H1 (cell line): ENCODE measurements at regions not wholly inside any gene's neighbourhood (a gene's known extent, or its start where the extent isn't known, plus 50 kb on each side); places are given as distances from the start of the nearest gene placed in this dataset.

Experiments
- CTCF ChIA-PET: fragments of 300-600 bp; sonication (Branson Sonifier 250); formaldehyde crosslinking; loops from one replicate; lab custom pipeline; 2021; ENCODE audit not compliant: partially characterized antibody; lab: Charles Lee
- POLR2A ChIA-PET: fragments of 300-600 bp; sonication (Branson Sonifier 250); formaldehyde crosslinking; loops from one replicate; lab custom pipeline; 2021; ENCODE audit warnings: inconsistent platforms; ENCODE audit not compliant: partially characterized antibody; lab: Charles Lee
- DNase-seq, 2 experiments: peaks; one replicate each; pipeline versions ENCODE4 v3.0.0 to v3.0.0-alpha.2; 2010 to 2022; ENCODE audit warnings: low spot score in 2 of 2, low read depth in 1 of 2, mixed read lengths in 1 of 2
- FAIRE-seq: peaks from 2 replicates; lab custom pipeline; 2011; peaks lifted over from hg19 to GRCh38; lab: Jason Lieb, UNC
- H2AFZ ChIP-seq: 2 replicates; pipeline ENCODE4 v1.8.1; 2012; ENCODE audit warnings: low read length, inconsistent platforms
- H2AK5ac ChIP-seq: 2 replicates; pipeline ENCODE4 v1.6.1; 2013; ENCODE audit warnings: low read depth, low read length
- H2BK120ac ChIP-seq: replicated peaks from 2 replicates; pipeline ENCODE3; 2013; ENCODE audit warnings: low read depth, low read length, inconsistent platforms
- H2BK12ac ChIP-seq: 2 replicates; pipeline ENCODE4 v1.6.1; 2013; ENCODE audit warnings: low read depth, low read length
- H2BK15ac ChIP-seq: 2 replicates; pipeline ENCODE4 v1.6.1; 2013; ENCODE audit warnings: low read length
- H2BK20ac ChIP-seq: 2 replicates; pipeline ENCODE4 v1.6.1; 2013; ENCODE audit warnings: low read length
- H2BK5ac ChIP-seq: 2 replicates; pipeline ENCODE4 v1.6.1; 2013; ENCODE audit warnings: low read depth, low read length
- H3K14ac ChIP-seq: 2 replicates; pipeline ENCODE4 v1.6.1; 2013; ENCODE audit warnings: inconsistent platforms; ENCODE audit not compliant: insufficient read length
- H3K18ac ChIP-seq: 2 replicates; pipeline ENCODE4 v1.6.1; 2013; ENCODE audit warnings: low read length; ENCODE audit errors: extremely low read depth
- H3K23ac ChIP-seq: 2 replicates; pipeline ENCODE4 v1.6.1; 2013; ENCODE audit warnings: inconsistent platforms; ENCODE audit not compliant: insufficient read length
- H3K23me2 ChIP-seq: 2 replicates; pipeline ENCODE4 v1.6.1; 2013; ENCODE audit warnings: low read depth, low read length
- H3K27ac ChIP-seq: 2 replicates; pipeline ENCODE4 v1.6.1; 2011; ENCODE audit warnings: low read depth, low read length, inconsistent platforms
- H3K27me3 ChIP-seq, 4 experiments: replicated peaks in 1 of 4; 1 replicate in 1 of 4; 2 replicates in 3 of 4; pipeline versions ENCODE4 v1.6.1 to v1.8.1; 2011 to 2013; ENCODE audit warnings: low read length in 3 of 4, mild to moderate bottlenecking in 3 of 4, inconsistent platforms in 2 of 4, mixed read lengths in 2 of 4, moderate library complexity in 1 of 4; ENCODE audit not compliant: control insufficient read depth in 3 of 4, insufficient read depth in 3 of 4; ENCODE audit errors: extremely low read depth in 1 of 4
- H3K36me3 ChIP-seq, 4 experiments: 2 replicates each; pipeline versions ENCODE4 v1.6.1 to v1.8.1; 2011 to 2013; ENCODE audit warnings: mild to moderate bottlenecking in 4 of 4, low read length in 3 of 4, moderate library complexity in 2 of 4, control low read depth in 1 of 4, inconsistent platforms in 1 of 4; ENCODE audit not compliant: insufficient read depth in 4 of 4, control insufficient read depth in 2 of 4
- H3K4ac ChIP-seq: replicated peaks from 2 replicates; pipeline ENCODE3; 2013; ENCODE audit warnings: low read length, low read depth, mixed read lengths, inconsistent platforms; ENCODE audit not compliant: insufficient read length
- H3K4me1 ChIP-seq, 4 experiments: replicated peaks in 1 of 4; 1 replicate in 1 of 4; 2 replicates in 3 of 4; pipeline versions ENCODE4 v1.6.1 to v1.8.1; 2011 to 2013; ENCODE audit warnings: low read length in 3 of 4, inconsistent platforms in 2 of 4, mixed read lengths in 1 of 4; ENCODE audit not compliant: insufficient read depth in 4 of 4, control insufficient read depth in 3 of 4
- H3K4me2 ChIP-seq, 2 experiments: 2 replicates each; pipeline versions ENCODE4 v1.6.1 to v1.8.1; 2011 to 2013; ENCODE audit warnings: low read depth in 2 of 2, low read length in 2 of 2, control low read depth in 1 of 2, inconsistent platforms in 1 of 2, mild to moderate bottlenecking in 1 of 2; ENCODE audit not compliant: insufficient read depth in 1 of 2
- H3K4me3 ChIP-seq, 4 experiments: fragments of 200-600, 300-600 bp in 1 of 4; sonication (generic), shearing (Covaris generic), sonication (Bioruptor Twin) in 1 of 4; 2 replicates each; pipeline versions ENCODE4 v1.5.1 to v1.8.1; 2011 to 2016; ENCODE audit warnings: low read length in 4 of 4, low read depth in 3 of 4, control low read depth in 2 of 4, inconsistent platforms in 2 of 4, mild to moderate bottlenecking in 2 of 4, mixed read lengths in 1 of 4, moderate library complexity in 1 of 4; ENCODE audit not compliant: insufficient read depth in 2 of 4; ENCODE audit errors: extremely low read depth in 1 of 4
- H3K56ac ChIP-seq: replicated peaks from 2 replicates; pipeline ENCODE3; 2013; ENCODE audit warnings: low read depth, mild to moderate bottlenecking, mixed read lengths, low read length, inconsistent platforms; ENCODE audit not compliant: insufficient read length
- H3K79me1 ChIP-seq: 2 replicates; pipeline ENCODE4 v1.6.1; 2013; ENCODE audit warnings: low read depth, low read length, control low read depth
- H3K79me2 ChIP-seq, 2 experiments: 2 replicates each; pipeline versions ENCODE4 v1.6.1 to v1.8.1; 2012 to 2013; ENCODE audit warnings: low read length in 2 of 2, mild to moderate bottlenecking in 2 of 2, inconsistent platforms in 1 of 2; ENCODE audit not compliant: insufficient read depth in 2 of 2, control insufficient read depth in 1 of 2
- H3K9ac ChIP-seq, 4 experiments: replicated peaks in 1 of 4; 1 replicate in 1 of 4; 2 replicates in 3 of 4; pipeline versions ENCODE4 v1.6.1 to v1.8.1; 2011 to 2013; ENCODE audit warnings: low read depth in 3 of 4, low read length in 3 of 4, control low read depth in 2 of 4, mild to moderate bottlenecking in 2 of 4, moderate library complexity in 2 of 4, inconsistent platforms in 1 of 4; ENCODE audit errors: extremely low read depth in 1 of 4
- H3K9me3 ChIP-seq, 2 experiments: 2 replicates each; pipeline versions ENCODE4 v1.6.1 to v1.8.1; 2012 to 2013; ENCODE audit warnings: mild to moderate bottlenecking in 2 of 2, moderate library complexity in 2 of 2, control low read depth in 1 of 2, inconsistent platforms in 1 of 2, low read depth in 1 of 2, low read length in 1 of 2, mixed read lengths in 1 of 2; ENCODE audit not compliant: insufficient read depth in 2 of 2
- H4K20me1 ChIP-seq, 2 experiments: replicated peaks in 1 of 2; 2 replicates each; pipeline versions ENCODE3 to v1.8.1; 2011 to 2013; ENCODE audit warnings: inconsistent platforms in 2 of 2, low read length in 2 of 2, mild to moderate bottlenecking in 1 of 2; ENCODE audit not compliant: insufficient read depth in 2 of 2, control insufficient read depth in 1 of 2
- H4K5ac ChIP-seq: 2 replicates; pipeline ENCODE4 v1.6.1; 2013; ENCODE audit warnings: low read length, low read depth, mixed read lengths, inconsistent platforms; ENCODE audit not compliant: insufficient read length
- H4K8ac ChIP-seq: 2 replicates; pipeline ENCODE4 v1.8.0; 2013; ENCODE audit warnings: mild to moderate bottlenecking, moderate library complexity, low read length, inconsistent platforms; ENCODE audit not compliant: insufficient read depth; ENCODE audit errors: extremely low read depth
- H4K91ac ChIP-seq: replicated peaks from 2 replicates; pipeline ENCODE3; 2013; ENCODE audit warnings: low read length, mixed read lengths, inconsistent platforms; ENCODE audit not compliant: insufficient read length
- BCL11A ChIP-seq, 2 experiments: IDR thresholded peaks; one replicate each; pipeline ENCODE4 v1.6.1; 2011; ENCODE audit warnings: low read depth in 2 of 2, low read length in 2 of 2, mild to moderate bottlenecking in 2 of 2
- BRCA1 ChIP-seq: IDR thresholded peaks from 2 replicates; pipeline ENCODE4 v1.6.1; 2012; ENCODE audit warnings: low read depth, low read length, improper control_type of control experiment
- CBX5 ChIP-seq: fragments of 300-800, 300-1000 bp; sonication (generic); IDR thresholded peaks from 2 replicates; pipeline ENCODE4 v1.7.1; 2016; ENCODE audit warnings: antibody characterized with exemption, low read length, low read depth
- CHD1 ChIP-seq: IDR thresholded peaks from 2 replicates; pipeline ENCODE4 v1.6.1; 2012; ENCODE audit warnings: low read depth, low read length, improper control_type of control experiment
- CHD2 ChIP-seq: IDR thresholded peaks from 2 replicates; pipeline ENCODE4 v1.6.1; 2012; ENCODE audit warnings: low read length, improper control_type of control experiment
- CTBP2 ChIP-seq: IDR thresholded peaks from 2 replicates; pipeline ENCODE4 v1.7.0; 2011; ENCODE audit warnings: borderline replicate concordance, mild to moderate bottlenecking, moderate library complexity, mixed read lengths, low read length; ENCODE audit not compliant: insufficient read depth, insufficient read length
- E2F6 ChIP-seq: IDR thresholded peaks from 2 replicates; pipeline ENCODE4 v1.6.1; 2012; ENCODE audit warnings: inconsistent platforms
- HDAC6 ChIP-seq: IDR thresholded peaks from one replicate; pipeline ENCODE4 v1.7.1; 2012; ENCODE audit warnings: low read depth, mild to moderate bottlenecking, inconsistent platforms, low read length, moderate library complexity
- KDM1A ChIP-seq: fragments of 200-600, 300-600 bp; sonication (generic); IDR thresholded peaks from 2 replicates; pipeline ENCODE4 v1.7.1; 2016; ENCODE audit warnings: mild to moderate bottlenecking, low read length, borderline replicate concordance
- KDM5A ChIP-seq: fragments of 200-600 bp; IDR thresholded peaks from 2 replicates; pipeline ENCODE4 v1.7.1; 2012; ENCODE audit warnings: mild to moderate bottlenecking, low read length, inconsistent platforms, mixed read lengths
- POLR2A ChIP-seq, 2 experiments: IDR thresholded peaks; 1 replicate in 1 of 2; 2 replicates in 1 of 2; pipeline ENCODE4 v1.6.1; 2011; ENCODE audit warnings: low read depth in 2 of 2, low read length in 2 of 2, mild to moderate bottlenecking in 2 of 2; ENCODE audit errors: control extremely low read depth in 1 of 2
- RBBP5 ChIP-seq: IDR thresholded peaks from 2 replicates; pipeline ENCODE4 v1.7.1; 2012; ENCODE audit warnings: low read depth, mild to moderate bottlenecking, inconsistent platforms, low read length, moderate library complexity, borderline replicate concordance
- RFX5 ChIP-seq: IDR thresholded peaks from 2 replicates; pipeline ENCODE4 v1.6.1; 2011; ENCODE audit warnings: low read depth, low read length, improper control_type of control experiment, borderline replicate concordance
- SIX5 ChIP-seq: IDR thresholded peaks from 2 replicates; pipeline ENCODE4 v1.6.1; 2011; ENCODE audit warnings: mild to moderate bottlenecking, low read depth, low read length
- TCF12 ChIP-seq: IDR thresholded peaks from 2 replicates; pipeline ENCODE4 v1.6.1; 2011; ENCODE audit warnings: low read depth, mild to moderate bottlenecking, low read length
- YY1 ChIP-seq: IDR thresholded peaks from 2 replicates; pipeline ENCODE4 v1.6.1; 2011; ENCODE audit warnings: low read depth, mild to moderate bottlenecking, low read length
- WGBS, 2 experiments: shearing (Covaris generic) in 1 of 2; methylation state at CpG; one replicate each; pipeline versions ENCODE4 v1.1.6 to v1.1.7; 2013 to 2015; ENCODE audit warnings: low lambda C conversion rate in 2 of 2, mixed read lengths in 2 of 2, inconsistent platforms in 1 of 2, low coverage in 1 of 2, missing lambda C conversion rate in 1 of 2; ENCODE audit not compliant: insufficient replicate concordance in 2 of 2, insufficient coverage in 1 of 2, insufficient read length in 1 of 2; ENCODE audit errors: extremely low coverage in 1 of 2, missing lambda C conversion rate in 1 of 2; 5-methylcytosine and 5-hydroxymethylcytosine counted together

DNA sequence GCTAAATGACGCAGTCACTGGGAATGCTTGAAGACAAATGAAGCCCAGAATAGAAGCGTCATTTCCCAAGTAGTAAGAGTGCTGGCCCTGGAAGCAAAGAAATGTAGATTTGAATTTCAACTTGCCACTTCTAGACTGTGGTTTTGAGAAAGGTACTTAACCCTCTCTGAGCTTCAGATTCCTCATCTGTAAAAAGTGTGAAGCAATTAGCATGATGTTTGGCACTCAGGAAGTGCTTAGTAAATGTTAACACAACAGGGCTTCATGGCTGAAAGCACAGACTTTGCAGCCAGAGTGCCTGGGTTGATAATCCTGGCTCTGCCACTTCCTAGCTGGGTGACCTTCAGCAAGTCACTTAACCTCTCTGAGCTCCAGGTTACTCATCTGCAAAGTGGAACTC is 147.4 kb upstream of the RPS6KA3 start:
- no peak overlapping the region for H2BK20ac ChIP-seq
- no peak overlapping the region for H2BK15ac ChIP-seq
- H3K4ac ChIP-seq = no peak overlapping the region
- CTCF ChIA-PET = no interaction called here
- H4K5ac ChIP-seq = no peak overlapping the region
- no peaks in the 10 kb centered on the region for H3K27me3 ChIP-seq
- no peak overlapping the region for H4K91ac ChIP-seq
- no peak overlapping the region for H3K56ac ChIP-seq
- H3K27ac ChIP-seq = no peak overlapping the region
- no peak overlapping the region for H3K4me3 ChIP-seq
- H2BK120ac ChIP-seq = no peak overlapping the region
- no peaks in the 10 kb centered on the region for H3K23me2 ChIP-seq
- no peak overlapping the region for H3K4me2 ChIP-seq
- no peak overlapping the region for H2BK5ac ChIP-seq
- POLR2A ChIA-PET = interaction anchor here (1.1 kb wide), 1 partner anchor 9 kb away, joined by 3 read pairs; no protein-coding TSS in a partner anchor
- H3K79me1 ChIP-seq = no peaks in the 10 kb centered on the region
- no peaks in the 10 kb centered on the region for H3K9me3 ChIP-seq
- no peak overlapping the region for H4K8ac ChIP-seq
- H2AFZ ChIP-seq = no peak overlapping the region
- H3K18ac ChIP-seq = no peak overlapping the region
- FAIRE-seq (no peak), DNase-seq (no peak)
- no peak overlapping the region for H3K23ac ChIP-seq
- no peak overlapping the region for H2AK5ac ChIP-seq
- no peaks in the 10 kb centered on the region for H3K36me3 ChIP-seq
- WGBS, 2 experiments = 100% methylated on average over 2 of the region's 2 CpGs; no CpG with 5 or more reads in 1 of the 2 experiments
- no peak overlapping the region for H2BK12ac ChIP-seq
- no peak overlapping the region for H3K14ac ChIP-seq
- H4K20me1 ChIP-seq = no peaks in the 10 kb centered on the region
- no peaks in the 10 kb centered on the region for H3K4me1 ChIP-seq
- no peak overlapping the region for H3K9ac ChIP-seq
- no peaks in the 10 kb centered on the region for H3K79me2 ChIP-seq
- TF ChIP-seq CBX5 (no peak), KDM1A (no peak), SIX5 (no peak), HDAC6 (no peak), TCF12 (no peak), CHD1 (no peak), E2F6 (no peak), BCL11A (IDR thresholded peaks at IDR 0.05; ENCODE audit: low read depth in 2 of 2, low read length in 2 of 2) (no peak), YY1 (no peak), RFX5 (no peak), KDM5A (no peak), CHD2 (no peak), CTBP2 (no peak), BRCA1 (no peak), RBBP5 (no peak), POLR2A (IDR thresholded peaks at IDR 0.05; ENCODE audit: control extremely low read depth in 1 of 2, low read depth in 2 of 2, low read length in 2 of 2) (no peak)
